ENCODE measurements at regions not wholly inside any gene's neighbourhood (a gene's known extent, or its start where the extent isn't known, plus 50 kb on each side); places are given as distances from the start of the nearest gene placed in this dataset.

GRCh38 chr17:83196366-83196765 is 117.0 kb downstream of the METRNL start:
- TF ChIP-seq, protein P1, sequence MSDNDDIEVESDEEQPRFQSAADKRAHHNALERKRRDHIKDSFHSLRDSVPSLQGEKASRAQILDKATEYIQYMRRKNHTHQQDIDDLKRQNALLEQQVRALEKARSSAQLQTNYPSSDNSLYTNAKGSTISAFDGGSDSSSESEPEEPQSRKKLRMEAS (IDR thresholded peaks at IDR 0.05): no peak
- TF ChIP-seq SP1 (IDR thresholded peaks at IDR 0.05; ENCODE audit: low read depth) (no peak), CTCF (IDR thresholded peaks at IDR 0.05 in 2 of 3, conservative IDR thresholded peaks at IDR 0.05 in 1 of 3; ENCODE audit: borderline replicate concordance in 1 of 3, insufficient read depth in 1 of 3, low read depth in 2 of 3, low read length in 2 of 3) (no peak), POLR2AphosphoS5 (IDR thresholded peaks at IDR 0.05; ENCODE audit: low read depth, low read length) (no peak), POLR2A (IDR thresholded peaks at IDR 0.05; ENCODE audit: borderline replicate concordance, extremely low read depth, insufficient read depth, insufficient read length) (no peak), REST (IDR thresholded peaks at IDR 0.05; ENCODE audit: low read depth) (no peak), SIN3A (IDR thresholded peaks at IDR 0.05; ENCODE audit: low read depth) (no peak), EZH2 (IDR thresholded peaks at IDR 0.05) (no peak), SRF (IDR thresholded peaks at IDR 0.05; ENCODE audit: low read depth) (no peak), EZH2phosphoT487 (IDR thresholded peaks at IDR 0.05; ENCODE audit: borderline replicate concordance) (no peak), CEBPB (IDR thresholded peaks at IDR 0.05; ENCODE audit: low read depth) (no peak), ZFX (IDR thresholded peaks at IDR 0.05) (no peak), TCF7L2 (IDR thresholded peaks at IDR 0.05; ENCODE audit: borderline replicate concordance, extremely low read depth, insufficient read depth, insufficient read length) (no peak)
